Activated CD8-positive, alpha-beta T cell treated with anti-CD3 and anti-CD28 coated beads for 36 hours (primary cell): ENCODE measurements at regions not wholly inside any gene's neighbourhood (a gene's known extent, or its start where the extent isn't known, plus 50 kb on each side); places are given as distances from the start of the nearest gene placed in this dataset.

Experiments used
- ATAC-seq: fragments of 200-7000 bp; cut with Tn5 transposase; one replicate; pipeline ENCODE4 v1.10.0; 2021; ENCODE audit warnings: mild to moderate bottlenecking, moderate library complexity
- CTCF ChIA-PET: fragments of 350-600 bp; sonication (Branson Sonifier 250); formaldehyde crosslinking; loops from one replicate; lab custom pipeline; 2021; ENCODE audit warnings: antibody characterized with exemption; lab: Charles Lee
- POLR2A ChIA-PET: fragments of 350-600 bp; sonication (Branson Sonifier 250); formaldehyde crosslinking; loops from one replicate; lab custom pipeline; 2021; ENCODE audit warnings: antibody characterized with exemption; lab: Charles Lee
- DNase-seq: peaks from one replicate; pipeline ENCODE4 v3.0.0-alpha.2; 2020
- H3K27ac Mint-ChIP-seq: one replicate; pipeline ENCODE4 v1.8.0; 2021; ENCODE audit warnings: mild to moderate bottlenecking, mixed read lengths
- H3K27me3 Mint-ChIP-seq: one replicate; pipeline ENCODE4 v1.8.0; 2021; ENCODE audit warnings: mixed read lengths
- H3K36me3 Mint-ChIP-seq: one replicate; pipeline ENCODE4 v1.8.0; 2021; ENCODE audit warnings: low read depth, mixed read lengths
- H3K4me1 Mint-ChIP-seq: one replicate; pipeline ENCODE4 v1.8.0; 2021; ENCODE audit warnings: low read depth, mixed read lengths
- H3K4me3 Mint-ChIP-seq: one replicate; pipeline ENCODE4 v1.8.0; 2021; ENCODE audit warnings: mild to moderate bottlenecking, moderate library complexity, mixed read lengths
- H3K9me3 Mint-ChIP-seq: one replicate; pipeline ENCODE4 v1.8.0; 2021; ENCODE audit warnings: mixed read lengths
- CTCF ChIP-seq: fragments of 200-600 bp; IDR thresholded peaks from one replicate; pipeline ENCODE4 v1.8.0; 2022; ENCODE audit warnings: antibody characterized with exemption, mild to moderate bottlenecking
- intact Hi-C: fragments of 100-400 bp; cut with micrococcal nuclease; formaldehyde crosslinking; loops from one replicate; pipeline ENCODE4 v1.10.0; 2022

DNA sequence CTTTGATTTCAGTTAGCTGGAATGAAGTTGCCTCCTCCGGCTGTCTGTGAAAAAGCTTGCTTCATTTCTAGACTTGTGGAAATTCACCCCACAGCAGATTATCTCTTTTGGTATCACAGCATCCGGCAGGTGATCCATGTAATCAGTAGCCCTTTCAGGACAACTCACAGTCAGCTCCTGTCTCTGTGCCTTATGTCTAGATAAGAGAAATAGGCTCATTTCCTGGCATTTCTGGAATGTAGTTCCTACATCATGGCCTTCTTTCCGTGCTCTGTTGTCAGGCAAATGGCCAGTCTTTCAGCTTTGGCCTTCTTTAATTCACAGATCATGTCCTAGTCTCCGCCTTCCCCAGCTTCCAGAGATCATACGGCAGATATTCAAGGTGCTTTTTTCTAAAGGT, 455.4 kb downstream of the NUP35 start:
- peaks cover 6% of the 10 kb centered on the region for H3K9me3 Mint-ChIP-seq
- POLR2A ChIA-PET, result no interaction called here
- no peak for TF ChIP-seq CTCF
- DNase-seq (no peak), ATAC-seq (no peak)
- H3K36me3 Mint-ChIP-seq, result no peaks in the 10 kb centered on the region
- intact Hi-C loops, result no loop called here
- H3K4me1 Mint-ChIP-seq, result no peaks in the 10 kb centered on the region
- CTCF ChIA-PET, result no interaction called here
- H3K4me3 Mint-ChIP-seq, result no peak overlapping the region
- no peak overlapping the region for H3K27ac Mint-ChIP-seq
- no peaks in the 10 kb centered on the region for H3K27me3 Mint-ChIP-seq

DNA sequence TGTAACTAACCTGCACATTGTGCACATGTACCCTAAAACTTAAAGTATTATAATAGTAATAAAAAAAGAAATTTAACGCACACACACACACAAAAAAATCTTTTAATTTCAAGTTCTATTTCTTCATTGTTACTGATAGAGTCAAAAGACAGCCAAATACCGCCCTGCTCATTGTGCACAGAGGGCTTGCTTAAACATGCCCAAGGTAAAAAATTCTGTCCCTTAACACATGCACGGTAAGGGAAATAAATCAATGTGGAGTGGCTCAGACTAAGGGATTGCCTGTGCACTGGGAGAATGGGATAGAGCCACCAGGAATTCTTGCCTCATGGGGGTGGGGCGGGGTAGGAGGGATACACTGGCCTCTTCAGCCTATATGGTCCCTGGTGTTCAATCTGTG, 468.0 kb downstream of the NUP35 start:
- no peaks in the 10 kb centered on the region for H3K4me1 Mint-ChIP-seq
- DNase-seq (no peak), ATAC-seq (no peak)
- H3K9me3 Mint-ChIP-seq, result peaks cover 4% of the 10 kb centered on the region
- H3K4me3 Mint-ChIP-seq, result no peak overlapping the region
- ChIA-PET POLR2A (no interaction called here), CTCF (no interaction called here)
- intact Hi-C loops, result no loop called here
- no peak for TF ChIP-seq CTCF
- no peak overlapping the region for H3K27ac Mint-ChIP-seq
- H3K36me3 Mint-ChIP-seq, result no peaks in the 10 kb centered on the region
- no peaks in the 10 kb centered on the region for H3K27me3 Mint-ChIP-seq

- H3K4me3 Mint-ChIP-seq, result no peak overlapping the region
Observed at GRCh38 chr2:183594150-183594549, 469.9 kb downstream of the NUP35 start.

GRCh38 chr2:183597841-183598240, 473.6 kb downstream of the NUP35 start:
- no peaks in the 10 kb centered on the region for H3K4me1 Mint-ChIP-seq
- no peaks in the 10 kb centered on the region for H3K36me3 Mint-ChIP-seq
- no peak overlapping the region for H3K4me3 Mint-ChIP-seq
- H3K27me3 Mint-ChIP-seq, result no peaks in the 10 kb centered on the region
- ATAC-seq, result no peak
- ChIA-PET POLR2A (no interaction called here), CTCF (no interaction called here)
- TF ChIP-seq CTCF, result no peak
- peaks cover 3% of the 10 kb centered on the region for H3K9me3 Mint-ChIP-seq
- intact Hi-C loops, result no loop called here
- no peak overlapping the region for H3K27ac Mint-ChIP-seq
- no peak for DNase-seq

More at GRCh38 chr2:183594150-183594549, 469.9 kb downstream of the NUP35 start:
- no peaks in the 10 kb centered on the region for H3K27me3 Mint-ChIP-seq
- TF ChIP-seq CTCF, result no peak
- DNase-seq (no peak), ATAC-seq (no peak)
- no peaks in the 10 kb centered on the region for H3K4me1 Mint-ChIP-seq
- no peak overlapping the region for H3K27ac Mint-ChIP-seq
- peaks cover 4% of the 10 kb centered on the region for H3K9me3 Mint-ChIP-seq
- ChIA-PET POLR2A (no interaction called here), CTCF (no interaction called here)
- H3K36me3 Mint-ChIP-seq, result no peaks in the 10 kb centered on the region
- intact Hi-C loops, result no loop called here

DNA sequence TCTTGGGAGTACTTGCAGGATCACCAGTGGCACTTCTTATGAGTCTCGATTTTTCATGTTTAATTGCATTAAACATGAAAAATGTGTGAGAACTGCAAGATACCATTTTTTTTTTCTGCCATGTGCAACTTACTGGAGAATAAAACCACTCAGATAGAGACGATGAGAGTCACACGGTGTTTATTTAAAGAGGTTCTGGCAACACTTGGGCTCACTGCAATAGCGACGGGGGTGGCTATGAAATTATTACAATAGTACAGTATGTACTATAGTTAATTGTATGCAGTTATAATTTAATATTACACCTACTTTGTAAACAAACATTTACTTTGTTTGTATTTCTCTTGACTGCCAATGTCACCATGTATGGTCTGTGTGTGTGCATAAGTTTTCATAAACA, 479.8 kb downstream of the NUP35 start:
- no peaks in the 10 kb centered on the region for H3K36me3 Mint-ChIP-seq
- H3K4me3 Mint-ChIP-seq, result no peak overlapping the region
- H3K27ac Mint-ChIP-seq, result no peak overlapping the region
- H3K9me3 Mint-ChIP-seq, result peaks cover 1% of the 10 kb centered on the region
- intact Hi-C loops, result no loop called here
- POLR2A ChIA-PET, result no interaction called here
- TF ChIP-seq CTCF, result no peak
- CTCF ChIA-PET, result no interaction called here
- no peak for DNase-seq
- no peak for ATAC-seq
- H3K27me3 Mint-ChIP-seq, result no peaks in the 10 kb centered on the region
- H3K4me1 Mint-ChIP-seq, result no peaks in the 10 kb centered on the region
